Endothelial cell (in vitro differentiated cells): ENCODE measurements at regions not wholly inside any gene's neighbourhood (a gene's known extent, or its start where the extent isn't known, plus 50 kb on each side); places are given as distances from the start of the nearest gene placed in this dataset.

Source experiments
- DNase-seq: peaks from one replicate; pipeline ENCODE4 v3.0.0; 2021; ENCODE audit warnings: low spot score
- H3K27ac Mint-ChIP-seq: one replicate; pipeline ENCODE4 v1.8.0; 2021; ENCODE audit warnings: mixed read lengths, inconsistent platforms; ENCODE audit not compliant: unreplicated experiment
- H3K27me3 Mint-ChIP-seq: one replicate; pipeline ENCODE4 v1.8.0; 2021; ENCODE audit warnings: mild to moderate bottlenecking, moderate library complexity, mixed read lengths, inconsistent platforms; ENCODE audit not compliant: unreplicated experiment
- H3K36me3 Mint-ChIP-seq: one replicate; pipeline ENCODE4 v1.8.0; 2021; ENCODE audit warnings: mild to moderate bottlenecking, low read depth, mixed read lengths, inconsistent platforms; ENCODE audit not compliant: unreplicated experiment
- H3K4me1 Mint-ChIP-seq: one replicate; pipeline ENCODE4 v1.8.0; 2021; ENCODE audit warnings: mild to moderate bottlenecking, mixed read lengths, inconsistent platforms; ENCODE audit not compliant: unreplicated experiment
- H3K4me3 Mint-ChIP-seq: one replicate; pipeline ENCODE4 v1.8.0; 2021; ENCODE audit warnings: mild to moderate bottlenecking, mixed read lengths, inconsistent platforms; ENCODE audit not compliant: unreplicated experiment
- H3K9me3 Mint-ChIP-seq: one replicate; pipeline ENCODE4 v1.8.0; 2021; ENCODE audit warnings: mixed read lengths, inconsistent platforms; ENCODE audit not compliant: unreplicated experiment
- CTCF ChIP-seq: fragments of 200-600 bp; sonication (generic); IDR thresholded peaks from one replicate; pipeline ENCODE4 v1.5.0; 2021; ENCODE audit warnings: antibody characterized with exemption; ENCODE audit not compliant: unreplicated experiment

- no peak for DNase-seq
- H3K27me3 Mint-ChIP-seq, result no peaks in the 10 kb centered on the region
- H3K36me3 Mint-ChIP-seq, result no peaks in the 10 kb centered on the region
- H3K9me3 Mint-ChIP-seq, result no peaks in the 10 kb centered on the region
- no peak for TF ChIP-seq CTCF
- H3K27ac Mint-ChIP-seq, result no peak overlapping the region
- H3K4me1 Mint-ChIP-seq, result no peaks in the 10 kb centered on the region
- no peak overlapping the region for H3K4me3 Mint-ChIP-seq
Observed at GRCh38 chr14:25615174-25615573, 565.2 kb upstream of the STXBP6 start.

- DNase-seq, result no peak
- H3K36me3 Mint-ChIP-seq, result no peaks in the 10 kb centered on the region
- H3K4me1 Mint-ChIP-seq, result no peaks in the 10 kb centered on the region
- TF ChIP-seq CTCF, result no peak
- no peak overlapping the region for H3K27ac Mint-ChIP-seq
- H3K9me3 Mint-ChIP-seq, result no peaks in the 10 kb centered on the region
- no peaks in the 10 kb centered on the region for H3K27me3 Mint-ChIP-seq
- no peak overlapping the region for H3K4me3 Mint-ChIP-seq
Observed at GRCh38 chr14:25607192-25607591, 557.2 kb upstream of the STXBP6 start.

- no peak for TF ChIP-seq CTCF
- H3K4me1 Mint-ChIP-seq, result no peaks in the 10 kb centered on the region
- H3K27ac Mint-ChIP-seq, result no peak overlapping the region
- DNase-seq, result no peak
- no peaks in the 10 kb centered on the region for H3K27me3 Mint-ChIP-seq
- no peak overlapping the region for H3K4me3 Mint-ChIP-seq
- H3K9me3 Mint-ChIP-seq, result no peaks in the 10 kb centered on the region
- H3K36me3 Mint-ChIP-seq, result no peaks in the 10 kb centered on the region
Observed at GRCh38 chr14:25602106-25602505, 552.2 kb upstream of the STXBP6 start.

- Mint-ChIP-seq H3K9me3 (no peaks in the 10 kb centered on the region), H3K4me1 (no peaks in the 10 kb centered on the region), H3K27me3 (no peaks in the 10 kb centered on the region), H3K36me3 (peaks cover 4% of the 10 kb centered on the region), H3K4me3 (no peak overlapping the region), H3K27ac (no peak overlapping the region)
- TF ChIP-seq CTCF, result no peak
- no peak for DNase-seq
Observed at GRCh38 chr14:25588751-25589150, 538.8 kb upstream of the STXBP6 start.

GRCh38 chr14:25574628-25575325 is 524.8 kb upstream of the STXBP6 start:
- H3K4me3 Mint-ChIP-seq, result no peak overlapping the region
- TF ChIP-seq CTCF, result no peak
- H3K27me3 Mint-ChIP-seq, result no peaks in the 10 kb centered on the region
- no peak for DNase-seq
- H3K27ac Mint-ChIP-seq, result no peak overlapping the region
- no peaks in the 10 kb centered on the region for H3K9me3 Mint-ChIP-seq
- no peaks in the 10 kb centered on the region for H3K36me3 Mint-ChIP-seq
- no peaks in the 10 kb centered on the region for H3K4me1 Mint-ChIP-seq
